ENCODE measurements at regions not wholly inside any gene's neighbourhood (a gene's known extent, or its start where the extent isn't known, plus 50 kb on each side); places are given as distances from the start of the nearest gene placed in this dataset.
A peak's percentile ranks its signal among the peaks of the same experiment; 100 is the strongest.

DNA sequence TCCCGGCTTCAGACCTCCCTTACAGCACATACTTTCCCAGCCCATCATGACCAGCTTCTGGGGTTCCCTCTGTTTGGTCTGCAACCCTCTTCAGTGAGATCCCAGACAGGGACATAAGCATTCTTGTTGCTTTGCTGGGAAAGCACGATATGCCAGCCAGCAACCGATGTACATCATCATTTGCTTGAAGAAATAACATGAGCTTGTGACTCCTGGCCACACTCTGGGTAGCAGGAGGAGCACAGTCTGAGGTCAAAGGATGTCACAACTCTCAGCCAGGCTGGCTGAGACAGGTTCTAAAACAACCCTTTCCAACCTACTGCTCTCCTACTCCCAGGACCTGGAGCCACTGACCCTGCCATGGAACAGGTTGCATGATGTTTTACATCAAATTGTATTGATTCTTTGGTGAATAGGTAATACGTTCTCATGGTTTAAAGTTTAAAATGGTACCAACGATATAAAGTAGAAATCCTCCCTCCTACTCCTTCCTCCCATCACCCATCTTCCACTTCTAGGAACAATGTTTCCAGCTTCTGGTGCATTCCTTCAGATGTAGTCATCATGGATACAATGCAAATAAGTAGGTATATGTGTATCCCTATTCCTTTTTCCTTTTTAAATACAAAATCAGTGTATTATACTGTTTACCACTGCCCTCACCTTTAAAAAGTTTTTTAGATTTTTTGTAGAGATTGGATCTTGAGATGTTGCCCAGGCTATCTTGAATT, 190.3 kb downstream of the OPA1 start:
- Mint-ChIP-seq H3K4me1 (ENCODE audit: unreplicated experiment) (peaks cover 35% of the 10 kb centered on the region), H3K9me3 (ENCODE audit: unreplicated experiment) (no peaks in the 10 kb centered on the region), H3K27me3 (ENCODE audit: unreplicated experiment) (peaks cover 14% of the 10 kb centered on the region), H3K27ac (ENCODE audit: unreplicated experiment) (no peak overlapping the region), H3K36me3 (ENCODE audit: low read depth, unreplicated experiment) (no peaks in the 10 kb centered on the region), H3K4me3 (ENCODE audit: unreplicated experiment) (no peak overlapping the region)
- DNase-seq (ENCODE audit: low spot score) = no peak
- TF ChIP-seq, protein P1, sequence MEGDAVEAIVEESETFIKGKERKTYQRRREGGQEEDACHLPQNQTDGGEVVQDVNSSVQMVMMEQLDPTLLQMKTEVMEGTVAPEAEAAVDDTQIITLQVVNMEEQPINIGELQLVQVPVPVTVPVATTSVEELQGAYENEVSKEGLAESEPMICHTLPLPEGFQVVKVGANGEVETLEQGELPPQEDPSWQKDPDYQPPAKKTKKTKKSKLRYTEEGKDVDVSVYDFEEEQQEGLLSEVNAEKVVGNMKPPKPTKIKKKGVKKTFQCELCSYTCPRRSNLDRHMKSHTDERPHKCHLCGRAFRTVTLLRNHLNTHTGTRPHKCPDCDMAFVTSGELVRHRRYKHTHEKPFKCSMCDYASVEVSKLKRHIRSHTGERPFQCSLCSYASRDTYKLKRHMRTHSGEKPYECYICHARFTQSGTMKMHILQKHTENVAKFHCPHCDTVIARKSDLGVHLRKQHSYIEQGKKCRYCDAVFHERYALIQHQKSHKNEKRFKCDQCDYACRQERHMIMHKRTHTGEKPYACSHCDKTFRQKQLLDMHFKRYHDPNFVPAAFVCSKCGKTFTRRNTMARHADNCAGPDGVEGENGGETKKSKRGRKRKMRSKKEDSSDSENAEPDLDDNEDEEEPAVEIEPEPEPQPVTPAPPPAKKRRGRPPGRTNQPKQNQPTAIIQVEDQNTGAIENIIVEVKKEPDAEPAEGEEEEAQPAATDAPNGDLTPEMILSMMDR (IDR thresholded peaks at IDR 0.05; ENCODE audit: unreplicated experiment) = no peak

DNA sequence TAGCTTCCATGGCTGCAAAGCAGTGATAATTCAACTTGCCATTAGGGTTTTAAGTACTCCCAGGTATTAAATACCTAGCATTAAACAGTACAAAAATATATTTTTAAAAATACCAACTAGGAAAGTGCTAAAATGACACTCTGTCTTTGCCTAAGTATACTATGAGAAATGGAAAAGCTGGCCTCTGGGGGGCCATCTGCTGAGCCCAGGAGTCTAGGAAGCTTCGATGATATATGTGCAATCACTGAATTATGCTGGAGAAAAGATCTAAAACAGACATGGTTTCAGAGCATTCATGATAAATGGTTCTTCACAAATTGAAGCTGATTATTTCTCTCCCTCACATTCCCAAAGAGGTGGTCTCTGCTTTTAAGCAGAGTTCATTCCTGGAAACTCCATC, 191.8 kb downstream of the OPA1 start:
- DNase-seq (ENCODE audit: low spot score) = no peak
- Mint-ChIP-seq H3K4me1 (ENCODE audit: unreplicated experiment) (peaks cover 32% of the 10 kb centered on the region), H3K27ac (ENCODE audit: unreplicated experiment) (no peak overlapping the region), H3K27me3 (ENCODE audit: unreplicated experiment) (peaks cover 10% of the 10 kb centered on the region), H3K4me3 (ENCODE audit: unreplicated experiment) (no peak overlapping the region), H3K9me3 (ENCODE audit: unreplicated experiment) (no peaks in the 10 kb centered on the region), H3K36me3 (ENCODE audit: low read depth, unreplicated experiment) (no peaks in the 10 kb centered on the region)
- TF ChIP-seq, protein P1 (IDR thresholded peaks at IDR 0.05; ENCODE audit: unreplicated experiment) = no peak

DNA sequence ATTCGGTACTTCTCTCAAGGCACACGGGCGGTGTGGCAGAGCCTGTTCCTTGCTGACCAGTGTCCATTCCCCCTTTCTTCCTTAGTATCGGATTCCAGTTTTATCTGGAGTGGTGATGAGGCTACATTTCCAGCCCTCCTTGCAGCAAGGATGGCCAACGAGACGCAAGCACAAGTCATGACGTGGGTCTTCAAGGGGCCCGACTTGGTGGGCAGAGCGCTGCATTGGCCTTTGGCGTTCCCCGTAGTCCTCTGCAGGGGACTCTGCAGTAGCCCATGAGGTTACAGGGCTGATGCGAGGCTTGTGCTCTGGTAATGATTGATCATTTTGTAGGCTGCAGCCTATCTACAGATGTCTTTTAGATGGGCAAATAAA, 194.5 kb downstream of the OPA1 start:
- Mint-ChIP-seq H3K27me3 (ENCODE audit: unreplicated experiment) (peaks cover 3% of the 10 kb centered on the region), H3K36me3 (ENCODE audit: low read depth, unreplicated experiment) (no peaks in the 10 kb centered on the region), H3K4me3 (ENCODE audit: unreplicated experiment) (no peak overlapping the region), H3K9me3 (ENCODE audit: unreplicated experiment) (no peaks in the 10 kb centered on the region), H3K4me1 (ENCODE audit: unreplicated experiment) (peaks cover 39% of the 10 kb centered on the region), H3K27ac (ENCODE audit: unreplicated experiment) (no peak overlapping the region)
- no peak for DNase-seq (ENCODE audit: low spot score)
- TF ChIP-seq, protein P1 (IDR thresholded peaks at IDR 0.05; ENCODE audit: unreplicated experiment) = no peak

DNA sequence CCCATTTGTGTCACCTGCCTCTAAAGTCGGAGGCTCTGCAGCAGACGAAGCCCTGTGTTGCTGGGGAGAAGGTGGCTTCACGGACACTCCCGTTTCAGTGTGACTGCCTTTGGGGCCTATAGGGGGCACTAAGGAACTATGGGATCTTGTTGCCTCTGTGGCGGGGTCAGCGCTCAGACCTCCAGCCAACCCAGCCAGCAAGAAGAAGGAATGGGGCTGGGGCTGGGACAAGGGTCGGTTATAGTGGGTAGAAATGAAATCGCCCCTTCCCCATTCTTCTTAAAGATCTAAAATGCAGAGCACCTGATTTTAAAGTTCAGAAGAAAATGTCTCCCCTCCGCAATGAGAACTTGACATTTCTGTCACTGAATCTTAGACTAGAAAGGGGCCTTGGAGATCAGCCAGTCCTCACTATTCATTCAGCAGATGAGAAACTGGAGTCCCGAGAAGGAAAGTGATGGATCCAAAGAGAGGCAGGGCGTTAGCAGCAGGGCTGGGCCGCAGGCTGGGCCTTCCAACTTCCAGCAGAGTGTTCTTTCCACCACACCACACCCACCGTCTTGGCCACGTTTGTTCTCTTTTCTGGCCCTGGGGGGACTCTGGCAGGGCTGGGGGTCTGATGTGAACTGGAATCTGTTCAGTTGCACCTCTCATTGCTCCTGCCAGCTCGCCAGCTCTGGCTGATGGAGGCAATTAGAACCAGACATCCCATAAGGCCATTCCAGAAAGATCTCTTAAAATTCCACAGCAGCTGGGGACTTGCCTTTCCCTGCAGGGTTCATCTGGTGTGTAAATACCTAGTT, 195.4 kb downstream of the OPA1 start:
- DNase-seq (ENCODE audit: low spot score) = peak; percentile 61
- H3K27me3 Mint-ChIP-seq (ENCODE audit: unreplicated experiment) = peaks cover 3% of the 10 kb centered on the region
- no peak overlapping the region for H3K4me3 Mint-ChIP-seq (ENCODE audit: unreplicated experiment)
- H3K9me3 Mint-ChIP-seq (ENCODE audit: unreplicated experiment) = no peaks in the 10 kb centered on the region
- H3K36me3 Mint-ChIP-seq (ENCODE audit: low read depth, unreplicated experiment) = no peaks in the 10 kb centered on the region
- H3K4me1 Mint-ChIP-seq (ENCODE audit: unreplicated experiment) = peaks cover 41% of the 10 kb centered on the region
- TF ChIP-seq, protein P1 (IDR thresholded peaks at IDR 0.05; ENCODE audit: unreplicated experiment) = peak; percentile 73
- no peak overlapping the region for H3K27ac Mint-ChIP-seq (ENCODE audit: unreplicated experiment)

DNA sequence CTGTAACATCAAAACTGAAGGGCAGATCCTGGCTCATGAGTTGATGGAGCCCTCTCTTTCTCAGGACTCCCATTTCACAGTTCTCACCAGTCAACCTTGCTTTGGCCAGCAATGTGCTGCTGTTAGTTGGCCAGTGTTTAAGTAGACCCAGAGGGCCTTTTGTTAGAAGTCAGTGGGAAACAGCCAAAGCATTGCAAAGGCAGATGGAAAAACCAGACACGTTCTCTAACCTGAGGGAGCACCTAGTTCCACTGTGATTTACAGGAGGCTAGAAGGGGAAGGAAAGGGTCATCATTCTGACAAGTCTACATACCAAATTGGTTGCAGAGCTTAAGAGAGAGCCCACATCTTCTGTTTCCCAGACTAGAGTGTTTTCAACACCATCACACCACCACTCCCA, 196.4 kb downstream of the OPA1 start:
- Mint-ChIP-seq H3K27ac (ENCODE audit: unreplicated experiment) (no peak overlapping the region), H3K27me3 (ENCODE audit: unreplicated experiment) (peaks cover 3% of the 10 kb centered on the region), H3K4me1 (ENCODE audit: unreplicated experiment) (peaks cover 52% of the 10 kb centered on the region), H3K9me3 (ENCODE audit: unreplicated experiment) (no peaks in the 10 kb centered on the region), H3K4me3 (ENCODE audit: unreplicated experiment) (no peak overlapping the region), H3K36me3 (ENCODE audit: low read depth, unreplicated experiment) (no peaks in the 10 kb centered on the region)
- DNase-seq (ENCODE audit: low spot score) = no peak
- TF ChIP-seq, protein P1 (IDR thresholded peaks at IDR 0.05; ENCODE audit: unreplicated experiment) = no peak

Measured in endothelial cell (in vitro differentiated cells).